ENCODE measurements at regions not wholly inside any gene's neighbourhood (a gene's known extent, or its start where the extent isn't known, plus 50 kb on each side); places are given as distances from the start of the nearest gene placed in this dataset.

DNA sequence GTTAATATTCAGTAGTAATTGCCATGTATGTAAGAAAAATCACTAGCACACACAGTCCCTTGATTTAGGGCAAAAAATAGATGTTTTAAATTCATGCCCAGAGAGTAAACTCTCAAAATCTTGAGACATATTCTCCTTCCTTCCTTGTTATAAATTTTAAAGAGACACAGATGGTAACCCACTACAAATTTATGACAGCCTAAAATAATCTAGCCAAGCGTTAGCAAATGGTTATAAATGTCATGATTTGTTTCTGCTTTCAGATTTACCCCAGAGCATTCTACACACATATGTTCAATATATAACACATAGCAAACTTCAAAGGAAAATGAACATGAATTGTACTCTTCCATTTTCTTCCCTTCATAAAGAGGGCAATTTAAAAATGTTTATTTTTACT is 540.3 kb downstream of the TLL1 start:
- Histone ChIP-seq H4K20me1 (ENCODE audit: insufficient read depth, poor library complexity, severe bottlenecking) (no peaks in the 10 kb centered on the region), H3K27me3 (no peaks in the 10 kb centered on the region), H3K4me1 (ENCODE audit: insufficient read depth) (no peaks in the 10 kb centered on the region), H3K9me3 (ENCODE audit: low read depth) (no peaks in the 10 kb centered on the region), H3K36me3 (replicated peaks; ENCODE audit: insufficient read depth, low read depth) (no peaks in the 10 kb centered on the region), H2AFZ (no peak overlapping the region), H3K4me2 (no peak overlapping the region), H3K9me2 (replicated peaks; ENCODE audit: insufficient read depth) (no peaks in the 10 kb centered on the region), H3K79me2 (no peaks in the 10 kb centered on the region), H3K4me3 (no peak overlapping the region), H3K27ac (no peak overlapping the region)
- TF ChIP-seq, protein P1, sequence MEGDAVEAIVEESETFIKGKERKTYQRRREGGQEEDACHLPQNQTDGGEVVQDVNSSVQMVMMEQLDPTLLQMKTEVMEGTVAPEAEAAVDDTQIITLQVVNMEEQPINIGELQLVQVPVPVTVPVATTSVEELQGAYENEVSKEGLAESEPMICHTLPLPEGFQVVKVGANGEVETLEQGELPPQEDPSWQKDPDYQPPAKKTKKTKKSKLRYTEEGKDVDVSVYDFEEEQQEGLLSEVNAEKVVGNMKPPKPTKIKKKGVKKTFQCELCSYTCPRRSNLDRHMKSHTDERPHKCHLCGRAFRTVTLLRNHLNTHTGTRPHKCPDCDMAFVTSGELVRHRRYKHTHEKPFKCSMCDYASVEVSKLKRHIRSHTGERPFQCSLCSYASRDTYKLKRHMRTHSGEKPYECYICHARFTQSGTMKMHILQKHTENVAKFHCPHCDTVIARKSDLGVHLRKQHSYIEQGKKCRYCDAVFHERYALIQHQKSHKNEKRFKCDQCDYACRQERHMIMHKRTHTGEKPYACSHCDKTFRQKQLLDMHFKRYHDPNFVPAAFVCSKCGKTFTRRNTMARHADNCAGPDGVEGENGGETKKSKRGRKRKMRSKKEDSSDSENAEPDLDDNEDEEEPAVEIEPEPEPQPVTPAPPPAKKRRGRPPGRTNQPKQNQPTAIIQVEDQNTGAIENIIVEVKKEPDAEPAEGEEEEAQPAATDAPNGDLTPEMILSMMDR (IDR thresholded peaks at IDR 0.05; ENCODE audit: poor library complexity): no peak
- TF ChIP-seq EZH2phosphoT487 (IDR thresholded peaks at IDR 0.05; ENCODE audit: low read depth, severe bottlenecking, unreplicated experiment) (no peak), EZH2 (IDR thresholded peaks at IDR 0.05; ENCODE audit: borderline replicate concordance) (no peak)
- 69% methylated on average over 1 of the region's 1 CpG for WGBS (ENCODE audit: low lambda C conversion rate, missing lambda C conversion rate)
- no peak for DNase-seq (ENCODE audit: low spot score)

DNA sequence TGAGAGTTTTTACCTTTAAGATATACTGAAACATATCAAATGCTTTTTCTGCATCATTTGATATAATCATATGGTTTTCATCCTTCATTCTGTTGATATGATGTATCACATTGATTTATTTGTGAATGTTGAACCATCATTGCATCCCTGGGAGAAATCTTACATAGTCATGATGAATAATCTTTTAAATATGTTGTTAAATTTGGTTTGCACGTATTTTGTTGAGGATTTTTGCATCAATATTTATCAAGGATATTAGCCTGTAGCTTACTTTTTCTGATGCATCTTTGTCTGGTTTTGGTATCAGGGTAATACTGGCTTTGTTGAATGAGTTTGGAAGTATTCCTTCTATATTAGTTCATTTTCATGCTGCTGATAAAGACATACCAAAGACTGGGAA is 541.4 kb downstream of the TLL1 start:
- no peak overlapping the region for H3K4me2 ChIP-seq
- 73% methylated on average over 1 of the region's 1 CpG for WGBS (ENCODE audit: low lambda C conversion rate, missing lambda C conversion rate)
- H3K9me2 ChIP-seq (replicated peaks; ENCODE audit: insufficient read depth): no peaks in the 10 kb centered on the region
- no peaks in the 10 kb centered on the region for H3K4me1 ChIP-seq (ENCODE audit: insufficient read depth)
- H3K79me2 ChIP-seq: no peaks in the 10 kb centered on the region
- TF ChIP-seq, protein P1 (IDR thresholded peaks at IDR 0.05; ENCODE audit: poor library complexity): no peak
- TF ChIP-seq EZH2 (IDR thresholded peaks at IDR 0.05; ENCODE audit: borderline replicate concordance) (no peak), EZH2phosphoT487 (IDR thresholded peaks at IDR 0.05; ENCODE audit: low read depth, severe bottlenecking, unreplicated experiment) (no peak)
- H3K27ac ChIP-seq: no peak overlapping the region
- no peak overlapping the region for H3K4me3 ChIP-seq
- no peaks in the 10 kb centered on the region for H3K36me3 ChIP-seq (replicated peaks; ENCODE audit: insufficient read depth, low read depth)
- no peak for DNase-seq (ENCODE audit: low spot score)
- no peaks in the 10 kb centered on the region for H3K9me3 ChIP-seq (ENCODE audit: low read depth)
- H3K27me3 ChIP-seq: no peaks in the 10 kb centered on the region
- no peak overlapping the region for H2AFZ ChIP-seq
- H4K20me1 ChIP-seq (ENCODE audit: insufficient read depth, poor library complexity, severe bottlenecking): no peaks in the 10 kb centered on the region

DNA sequence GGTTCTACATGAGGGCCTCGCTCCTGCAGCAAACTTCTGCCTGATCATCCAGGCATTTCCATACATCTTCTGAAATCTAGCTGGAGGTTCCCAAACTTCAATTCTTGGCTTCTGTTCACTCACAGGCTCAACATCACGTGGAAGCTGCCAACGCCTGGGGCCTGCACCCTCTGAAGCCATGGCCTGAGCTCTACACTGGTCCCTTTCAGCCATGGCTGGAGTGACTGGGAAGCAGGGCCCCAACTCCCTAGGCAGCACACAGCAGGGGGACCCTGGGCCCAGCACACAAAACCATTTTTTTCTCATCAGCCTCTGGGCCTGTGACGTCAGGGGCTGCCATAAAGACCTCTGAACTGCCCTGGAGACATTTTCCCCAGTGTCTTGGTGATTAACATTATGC is 542.7 kb downstream of the TLL1 start:
- H3K4me2 ChIP-seq: no peak overlapping the region
- WGBS (ENCODE audit: low lambda C conversion rate, missing lambda C conversion rate): 71% methylated on average over 4 of the region's 4 CpGs
- H3K4me3 ChIP-seq: no peak overlapping the region
- H3K4me1 ChIP-seq (ENCODE audit: insufficient read depth): no peaks in the 10 kb centered on the region
- H3K27me3 ChIP-seq: no peaks in the 10 kb centered on the region
- no peaks in the 10 kb centered on the region for H4K20me1 ChIP-seq (ENCODE audit: insufficient read depth, poor library complexity, severe bottlenecking)
- H3K36me3 ChIP-seq (replicated peaks; ENCODE audit: insufficient read depth, low read depth): no peaks in the 10 kb centered on the region
- DNase-seq (ENCODE audit: low spot score): no peak
- TF ChIP-seq EZH2phosphoT487 (IDR thresholded peaks at IDR 0.05; ENCODE audit: low read depth, severe bottlenecking, unreplicated experiment) (no peak), EZH2 (IDR thresholded peaks at IDR 0.05; ENCODE audit: borderline replicate concordance) (no peak)
- TF ChIP-seq, protein P1 (IDR thresholded peaks at IDR 0.05; ENCODE audit: poor library complexity): no peak
- no peaks in the 10 kb centered on the region for H3K9me3 ChIP-seq (ENCODE audit: low read depth)
- H3K79me2 ChIP-seq: no peaks in the 10 kb centered on the region
- no peak overlapping the region for H2AFZ ChIP-seq
- H3K9me2 ChIP-seq (replicated peaks; ENCODE audit: insufficient read depth): no peaks in the 10 kb centered on the region
- no peak overlapping the region for H3K27ac ChIP-seq
